Ovary (tissue), 3 donors: ENCODE measurements at regions not wholly inside any gene's neighbourhood (a gene's known extent, or its start where the extent isn't known, plus 50 kb on each side); places are given as distances from the start of the nearest gene placed in this dataset.

Experiments
- EP300 ChIP-seq: sonication (generic); formaldehyde crosslinking; IDR thresholded peaks from one replicate; pipeline ENCODE4 v1.6.1; 2017; ENCODE audit warnings: antibody characterized with exemption
- POLR2A ChIP-seq: fragments of 450-650 bp; IDR thresholded peaks from one replicate; pipeline ENCODE4 v1.6.1; 2017; ENCODE audit warnings: antibody characterized with exemption, mild to moderate bottlenecking, moderate library complexity
- TF ChIP-seq, protein P1 (sequence below), 3 donors: fragments of 450-650 bp in 2 of 3; fragments of 200-600 bp in 1 of 3; IDR thresholded peaks; one replicate each; pipeline versions ENCODE4 v1.5.1 to v1.8.0; 2016 to 2022; ENCODE audit warnings: antibody characterized with exemption in 3 of 3, mild to moderate bottlenecking in 1 of 3
- donor health status: DM: no; HTN: no; CAD: no.

DNA sequence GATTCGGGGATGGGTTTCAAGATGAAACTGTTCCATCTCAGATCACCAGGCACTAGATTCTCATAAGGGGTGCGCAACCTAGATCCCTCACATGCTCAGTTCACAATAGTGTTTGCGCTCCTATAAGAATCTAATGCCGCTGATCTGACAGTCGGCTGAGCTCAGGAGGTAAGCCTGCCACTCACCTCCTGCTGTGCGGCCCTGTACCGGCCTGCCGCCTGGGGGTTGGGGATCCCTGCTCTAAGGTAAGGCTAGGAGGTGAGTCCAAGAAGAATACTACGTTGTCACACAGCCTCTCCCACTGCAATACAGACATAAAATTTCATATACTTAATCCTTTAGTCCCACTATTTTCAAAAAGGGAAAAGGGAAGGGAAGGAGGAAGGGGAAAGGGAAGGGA, 213.4 kb upstream of the HCCS start:
- TF ChIP-seq, protein P1, sequence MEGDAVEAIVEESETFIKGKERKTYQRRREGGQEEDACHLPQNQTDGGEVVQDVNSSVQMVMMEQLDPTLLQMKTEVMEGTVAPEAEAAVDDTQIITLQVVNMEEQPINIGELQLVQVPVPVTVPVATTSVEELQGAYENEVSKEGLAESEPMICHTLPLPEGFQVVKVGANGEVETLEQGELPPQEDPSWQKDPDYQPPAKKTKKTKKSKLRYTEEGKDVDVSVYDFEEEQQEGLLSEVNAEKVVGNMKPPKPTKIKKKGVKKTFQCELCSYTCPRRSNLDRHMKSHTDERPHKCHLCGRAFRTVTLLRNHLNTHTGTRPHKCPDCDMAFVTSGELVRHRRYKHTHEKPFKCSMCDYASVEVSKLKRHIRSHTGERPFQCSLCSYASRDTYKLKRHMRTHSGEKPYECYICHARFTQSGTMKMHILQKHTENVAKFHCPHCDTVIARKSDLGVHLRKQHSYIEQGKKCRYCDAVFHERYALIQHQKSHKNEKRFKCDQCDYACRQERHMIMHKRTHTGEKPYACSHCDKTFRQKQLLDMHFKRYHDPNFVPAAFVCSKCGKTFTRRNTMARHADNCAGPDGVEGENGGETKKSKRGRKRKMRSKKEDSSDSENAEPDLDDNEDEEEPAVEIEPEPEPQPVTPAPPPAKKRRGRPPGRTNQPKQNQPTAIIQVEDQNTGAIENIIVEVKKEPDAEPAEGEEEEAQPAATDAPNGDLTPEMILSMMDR (IDR thresholded peaks at IDR 0.05), result no peak
- TF ChIP-seq POLR2A (no peak), EP300 (no peak)
